Testis (tissue), 2 donors: ENCODE measurements at regions not wholly inside any gene's neighbourhood (a gene's known extent, or its start where the extent isn't known, plus 50 kb on each side); places are given as distances from the start of the nearest gene placed in this dataset.

Experiments
- DNase-seq: peaks from one replicate; pipeline ENCODE4 v3.0.0-alpha.2; 2019
- H3K27ac ChIP-seq, 2 donors: fragments of 200-600 bp; sonication (generic); one replicate each; pipeline ENCODE4 v1.5.1; 2019
- H3K27me3 ChIP-seq: fragments of 200-600 bp; sonication (generic); one replicate; pipeline ENCODE4 v1.5.1; 2019
- H3K36me3 ChIP-seq: fragments of 200-600 bp; sonication (generic); one replicate; pipeline ENCODE4 v1.5.1; 2017; ENCODE audit warnings: low read depth; ENCODE audit errors: missing control alignments
- H3K4me1 ChIP-seq: fragments of 200-600 bp; sonication (generic); one replicate; pipeline ENCODE4 v1.5.1; 2019
- H3K4me3 ChIP-seq, 2 donors: fragments of 200-600 bp; sonication (generic); one replicate each; pipeline ENCODE4 v1.5.1; 2017 to 2019
- H3K9me3 ChIP-seq: fragments of 200-600 bp; sonication (generic); one replicate; pipeline ENCODE4 v1.5.1; 2017
- POLR2A ChIP-seq: fragments of 450-650 bp; IDR thresholded peaks from one replicate; pipeline ENCODE4 v1.6.1; 2017; ENCODE audit warnings: antibody characterized with exemption, mild to moderate bottlenecking, moderate library complexity
- WGBS, 2 donors: methylation state at CpG; one replicate each; pipeline ENCODE4 v1.1.5; 2018; 5-methylcytosine and 5-hydroxymethylcytosine counted together
- intact Hi-C: fragments of 100-400 bp; cut with DNase I; formaldehyde crosslinking; loops from one replicate; pipeline ENCODE4 v1.15.1; 2023; ENCODE audit warnings: low total_unique reads
- TF ChIP-seq, protein P1 (sequence below), 3 experiments: fragments of 450-650 bp in 2 of 3; fragments of 200-600 bp in 1 of 3; sonication (generic) in 1 of 3; IDR thresholded peaks; one replicate each; pipeline ENCODE4 v1.5.1; 2016 to 2019; ENCODE audit warnings: antibody characterized with exemption in 3 of 3, mild to moderate bottlenecking in 2 of 3, moderate library complexity in 1 of 3

DNA sequence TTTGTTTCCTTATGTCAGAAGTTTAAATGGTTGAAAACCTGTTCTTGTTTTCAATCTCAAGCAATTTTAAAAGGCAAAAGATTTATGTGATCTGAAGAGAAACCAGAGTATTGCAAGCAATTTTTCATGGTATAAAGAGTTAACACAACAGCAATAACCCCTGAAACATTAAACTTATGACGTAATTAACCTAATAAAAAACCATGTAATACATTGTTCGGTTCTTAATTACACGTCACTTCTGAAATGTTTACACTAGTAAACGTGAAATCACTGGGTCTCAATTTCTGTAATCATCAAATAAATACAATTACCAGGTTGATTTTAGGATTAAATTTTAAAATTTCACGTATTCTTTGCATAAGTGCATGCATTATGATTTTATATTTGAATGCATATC, 914.5 kb downstream of the NLGN4X start:
- TF ChIP-seq POLR2A, result no peak
- TF ChIP-seq, protein P1, sequence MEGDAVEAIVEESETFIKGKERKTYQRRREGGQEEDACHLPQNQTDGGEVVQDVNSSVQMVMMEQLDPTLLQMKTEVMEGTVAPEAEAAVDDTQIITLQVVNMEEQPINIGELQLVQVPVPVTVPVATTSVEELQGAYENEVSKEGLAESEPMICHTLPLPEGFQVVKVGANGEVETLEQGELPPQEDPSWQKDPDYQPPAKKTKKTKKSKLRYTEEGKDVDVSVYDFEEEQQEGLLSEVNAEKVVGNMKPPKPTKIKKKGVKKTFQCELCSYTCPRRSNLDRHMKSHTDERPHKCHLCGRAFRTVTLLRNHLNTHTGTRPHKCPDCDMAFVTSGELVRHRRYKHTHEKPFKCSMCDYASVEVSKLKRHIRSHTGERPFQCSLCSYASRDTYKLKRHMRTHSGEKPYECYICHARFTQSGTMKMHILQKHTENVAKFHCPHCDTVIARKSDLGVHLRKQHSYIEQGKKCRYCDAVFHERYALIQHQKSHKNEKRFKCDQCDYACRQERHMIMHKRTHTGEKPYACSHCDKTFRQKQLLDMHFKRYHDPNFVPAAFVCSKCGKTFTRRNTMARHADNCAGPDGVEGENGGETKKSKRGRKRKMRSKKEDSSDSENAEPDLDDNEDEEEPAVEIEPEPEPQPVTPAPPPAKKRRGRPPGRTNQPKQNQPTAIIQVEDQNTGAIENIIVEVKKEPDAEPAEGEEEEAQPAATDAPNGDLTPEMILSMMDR (IDR thresholded peaks at IDR 0.05), result no peak
- intact Hi-C loops, result no loop called here
- Histone ChIP-seq H3K4me1 (no peaks in the 10 kb centered on the region), H3K9me3 (no peaks in the 10 kb centered on the region), H3K4me3 (no peak overlapping the region), H3K27ac (no peak overlapping the region), H3K36me3 (no peaks in the 10 kb centered on the region), H3K27me3 (no peaks in the 10 kb centered on the region)
- WGBS, 2 donors, result 74 to 85% methylated on average over 5 of the region's 5 CpGs
- no peak for DNase-seq

DNA sequence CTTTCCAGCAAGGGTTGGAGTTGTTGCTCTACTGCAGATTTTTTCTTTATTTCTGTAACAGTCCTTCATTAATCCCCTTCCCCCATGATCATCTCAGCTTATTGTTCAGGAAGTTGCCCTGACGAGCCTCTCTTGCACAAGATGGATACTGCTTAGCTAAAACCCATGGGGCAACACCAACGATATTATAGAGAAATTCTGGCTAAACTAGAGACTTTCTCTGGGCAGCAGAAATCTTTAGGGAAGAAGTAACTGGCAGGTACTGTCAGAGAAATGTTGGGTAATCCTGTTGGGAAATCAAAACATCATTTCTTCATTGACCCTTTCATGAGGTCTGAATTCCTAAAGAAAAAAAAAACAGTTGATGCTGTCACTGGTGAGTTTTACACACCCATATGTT, 921.3 kb downstream of the NLGN4X start:
- intact Hi-C loops, result no loop called here

GRCh38 chrX:5306654-5307121, 922.0 kb downstream of the NLGN4X start:
- WGBS, 2 donors, result 76 to 78% methylated on average over 5 to 7 of the region's 7 CpGs
- TF ChIP-seq, protein P1 (IDR thresholded peaks at IDR 0.05), result no peak
- TF ChIP-seq POLR2A, result no peak
- Histone ChIP-seq H3K4me3 (no peak overlapping the region), H3K9me3 (no peaks in the 10 kb centered on the region), H3K4me1 (no peaks in the 10 kb centered on the region), H3K36me3 (no peaks in the 10 kb centered on the region), H3K27me3 (no peaks in the 10 kb centered on the region), H3K27ac (no peak overlapping the region)
- intact Hi-C loops, result no loop called here
- no peak for DNase-seq

More for the DNA sequence above, 921.3 kb downstream of the NLGN4X start:
- no peak for DNase-seq
- Histone ChIP-seq H3K27ac (no peak overlapping the region), H3K4me3 (no peak overlapping the region), H3K27me3 (no peaks in the 10 kb centered on the region), H3K4me1 (no peaks in the 10 kb centered on the region), H3K36me3 (no peaks in the 10 kb centered on the region), H3K9me3 (no peaks in the 10 kb centered on the region)
- WGBS, 2 donors, result 56 to 61% methylated on average over 2 of the region's 2 CpGs
- TF ChIP-seq, protein P1 (IDR thresholded peaks at IDR 0.05), result no peak

DNA sequence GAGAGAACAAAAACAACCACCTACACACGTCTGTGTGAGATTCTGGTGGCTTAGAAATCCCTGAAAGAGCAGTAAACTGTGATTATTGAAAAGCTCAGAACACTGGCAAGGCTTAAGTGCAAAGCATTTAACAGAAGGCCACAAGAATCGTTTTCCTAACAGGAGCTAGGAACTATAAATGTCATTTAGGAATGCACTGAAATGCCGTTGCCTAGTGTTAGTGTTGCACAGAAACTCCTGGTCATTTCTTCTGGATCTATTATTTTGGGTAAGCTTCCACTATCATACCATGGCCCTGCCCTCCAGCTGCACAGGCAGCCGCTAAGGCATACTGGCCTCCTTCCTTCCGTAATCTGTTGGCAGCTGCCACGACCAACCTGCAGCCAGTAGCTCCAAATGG, 923.2 kb downstream of the NLGN4X start:
- intact Hi-C loops, result no loop called here
- H3K9me3 ChIP-seq, result no peaks in the 10 kb centered on the region
- H3K27me3 ChIP-seq, result no peaks in the 10 kb centered on the region
- no peaks in the 10 kb centered on the region for H3K4me1 ChIP-seq
- no peaks in the 10 kb centered on the region for H3K36me3 ChIP-seq
- no peak overlapping the region for H3K4me3 ChIP-seq
- H3K27ac ChIP-seq, result no peak overlapping the region
- 40 to 46% methylated on average over 1 to 6 of the region's 6 CpGs for WGBS, 2 donors
- TF ChIP-seq, protein P1 (IDR thresholded peaks at IDR 0.05), result no peak
- no peak for TF ChIP-seq POLR2A
- no peak for DNase-seq

DNA sequence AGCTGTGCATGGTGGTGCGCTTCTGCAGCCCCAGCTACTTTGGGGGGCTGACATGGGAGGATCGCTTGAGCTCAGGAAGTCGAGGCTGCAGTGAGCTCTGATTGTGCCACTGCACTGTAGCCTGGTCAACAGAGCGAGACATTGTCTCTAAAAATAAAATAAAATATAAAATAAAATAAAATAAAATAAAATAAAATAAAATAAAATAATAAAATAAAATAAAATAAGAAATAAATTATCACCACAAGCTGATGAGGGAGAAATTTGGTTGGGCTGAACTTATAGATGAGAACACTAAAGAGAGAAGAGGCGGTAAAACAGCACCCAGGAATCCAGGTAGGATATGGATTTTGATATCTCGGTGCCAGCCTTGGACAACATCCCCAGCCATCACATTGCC, 933.7 kb downstream of the NLGN4X start:
- Histone ChIP-seq H3K9me3 (no peaks in the 10 kb centered on the region), H3K27me3 (no peaks in the 10 kb centered on the region), H3K36me3 (no peaks in the 10 kb centered on the region), H3K4me3 (no peak overlapping the region), H3K4me1 (no peaks in the 10 kb centered on the region), H3K27ac (no peak overlapping the region)
- no peak for DNase-seq
- intact Hi-C loops, result no loop called here
- TF ChIP-seq, protein P1 (IDR thresholded peaks at IDR 0.05), result no peak
- no peak for TF ChIP-seq POLR2A
- 87 to 95% methylated on average over 6 of the region's 6 CpGs for WGBS, 2 donors
